ENCODE measurements at regions not wholly inside any gene's neighbourhood (a gene's known extent, or its start where the extent isn't known, plus 50 kb on each side); places are given as distances from the start of the nearest gene placed in this dataset.

DNA sequence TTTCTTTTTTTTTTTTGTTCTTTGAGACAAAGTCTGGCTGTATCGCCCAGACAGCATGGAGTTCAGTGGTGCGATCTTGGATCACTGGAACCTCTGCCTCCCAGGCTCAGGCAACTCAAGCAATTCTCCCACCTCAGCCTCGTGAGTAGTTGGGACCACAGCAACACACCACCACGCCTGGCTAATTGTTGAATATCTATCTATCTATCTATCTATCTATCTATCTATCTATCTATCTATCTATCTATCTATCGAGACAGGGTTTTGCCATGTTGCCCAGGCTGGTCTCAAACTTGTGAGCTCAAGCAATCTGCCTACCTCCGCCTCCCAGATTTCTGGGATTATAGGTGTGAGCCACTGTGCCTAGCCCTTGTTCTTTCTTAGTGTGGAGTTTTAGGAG is 143.3 kb upstream of the DPH6 start:
- no peaks in the 10 kb centered on the region for H3K27me3 ChIP-seq
- peaks cover 7% of the 10 kb centered on the region for H3K4me1 ChIP-seq
- DNase-seq = no peak
- H3K36me3 ChIP-seq = no peaks in the 10 kb centered on the region
- TF ChIP-seq, protein P1, sequence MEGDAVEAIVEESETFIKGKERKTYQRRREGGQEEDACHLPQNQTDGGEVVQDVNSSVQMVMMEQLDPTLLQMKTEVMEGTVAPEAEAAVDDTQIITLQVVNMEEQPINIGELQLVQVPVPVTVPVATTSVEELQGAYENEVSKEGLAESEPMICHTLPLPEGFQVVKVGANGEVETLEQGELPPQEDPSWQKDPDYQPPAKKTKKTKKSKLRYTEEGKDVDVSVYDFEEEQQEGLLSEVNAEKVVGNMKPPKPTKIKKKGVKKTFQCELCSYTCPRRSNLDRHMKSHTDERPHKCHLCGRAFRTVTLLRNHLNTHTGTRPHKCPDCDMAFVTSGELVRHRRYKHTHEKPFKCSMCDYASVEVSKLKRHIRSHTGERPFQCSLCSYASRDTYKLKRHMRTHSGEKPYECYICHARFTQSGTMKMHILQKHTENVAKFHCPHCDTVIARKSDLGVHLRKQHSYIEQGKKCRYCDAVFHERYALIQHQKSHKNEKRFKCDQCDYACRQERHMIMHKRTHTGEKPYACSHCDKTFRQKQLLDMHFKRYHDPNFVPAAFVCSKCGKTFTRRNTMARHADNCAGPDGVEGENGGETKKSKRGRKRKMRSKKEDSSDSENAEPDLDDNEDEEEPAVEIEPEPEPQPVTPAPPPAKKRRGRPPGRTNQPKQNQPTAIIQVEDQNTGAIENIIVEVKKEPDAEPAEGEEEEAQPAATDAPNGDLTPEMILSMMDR (IDR thresholded peaks at IDR 0.05; ENCODE audit: low read depth, low read length) = no peak
- no peak overlapping the region for H3K4me3 ChIP-seq (ENCODE audit: low read depth, low read length)
- no peaks in the 10 kb centered on the region for H3K9me3 ChIP-seq

DNA sequence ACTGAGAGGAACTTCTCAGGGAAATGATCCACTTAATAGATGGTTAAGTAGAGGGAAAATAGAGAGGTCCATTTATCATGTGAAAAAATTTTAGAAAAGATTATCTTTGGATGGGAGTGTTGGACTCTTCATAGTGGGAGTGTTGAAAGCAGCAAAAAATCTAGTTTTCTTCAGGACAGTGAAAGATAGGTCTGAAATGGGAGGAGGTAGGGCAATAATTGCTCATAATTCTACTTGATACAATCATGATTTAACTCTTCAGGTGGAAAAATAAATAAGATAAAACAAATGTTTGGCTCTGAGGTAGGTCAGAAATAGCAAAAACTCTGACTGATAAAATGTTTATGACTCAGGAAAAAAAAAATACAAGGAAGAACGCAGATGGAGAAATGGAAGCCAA is 144.1 kb upstream of the DPH6 start:
- H3K4me3 ChIP-seq (ENCODE audit: low read depth, low read length) = no peak overlapping the region
- TF ChIP-seq, protein P1 (IDR thresholded peaks at IDR 0.05; ENCODE audit: low read depth, low read length) = no peak
- no peaks in the 10 kb centered on the region for H3K27me3 ChIP-seq
- peaks cover 12% of the 10 kb centered on the region for H3K4me1 ChIP-seq
- H3K36me3 ChIP-seq = no peaks in the 10 kb centered on the region
- no peak for DNase-seq
- H3K9me3 ChIP-seq = no peaks in the 10 kb centered on the region

- Histone ChIP-seq H3K27me3 (no peaks in the 10 kb centered on the region), H3K4me3 (ENCODE audit: low read depth, low read length) (no peak overlapping the region), H3K4me1 (peaks cover 12% of the 10 kb centered on the region), H3K36me3 (no peaks in the 10 kb centered on the region), H3K9me3 (no peaks in the 10 kb centered on the region)
- TF ChIP-seq, protein P1 (IDR thresholded peaks at IDR 0.05; ENCODE audit: low read depth, low read length) = no peak
- no peak for DNase-seq
These were observed 144.7 kb upstream of the DPH6 start for GRCh38 chr15:35690698-35691116.

GRCh38 chr15:35691173-35691761 is 145.3 kb upstream of the DPH6 start:
- Histone ChIP-seq H3K4me1 (peaks cover 12% of the 10 kb centered on the region), H3K9me3 (no peaks in the 10 kb centered on the region), H3K27me3 (no peaks in the 10 kb centered on the region), H3K36me3 (no peaks in the 10 kb centered on the region), H3K4me3 (ENCODE audit: low read depth, low read length) (no peak overlapping the region)
- DNase-seq = no peak
- TF ChIP-seq, protein P1 (IDR thresholded peaks at IDR 0.05; ENCODE audit: low read depth, low read length) = no peak

DNA sequence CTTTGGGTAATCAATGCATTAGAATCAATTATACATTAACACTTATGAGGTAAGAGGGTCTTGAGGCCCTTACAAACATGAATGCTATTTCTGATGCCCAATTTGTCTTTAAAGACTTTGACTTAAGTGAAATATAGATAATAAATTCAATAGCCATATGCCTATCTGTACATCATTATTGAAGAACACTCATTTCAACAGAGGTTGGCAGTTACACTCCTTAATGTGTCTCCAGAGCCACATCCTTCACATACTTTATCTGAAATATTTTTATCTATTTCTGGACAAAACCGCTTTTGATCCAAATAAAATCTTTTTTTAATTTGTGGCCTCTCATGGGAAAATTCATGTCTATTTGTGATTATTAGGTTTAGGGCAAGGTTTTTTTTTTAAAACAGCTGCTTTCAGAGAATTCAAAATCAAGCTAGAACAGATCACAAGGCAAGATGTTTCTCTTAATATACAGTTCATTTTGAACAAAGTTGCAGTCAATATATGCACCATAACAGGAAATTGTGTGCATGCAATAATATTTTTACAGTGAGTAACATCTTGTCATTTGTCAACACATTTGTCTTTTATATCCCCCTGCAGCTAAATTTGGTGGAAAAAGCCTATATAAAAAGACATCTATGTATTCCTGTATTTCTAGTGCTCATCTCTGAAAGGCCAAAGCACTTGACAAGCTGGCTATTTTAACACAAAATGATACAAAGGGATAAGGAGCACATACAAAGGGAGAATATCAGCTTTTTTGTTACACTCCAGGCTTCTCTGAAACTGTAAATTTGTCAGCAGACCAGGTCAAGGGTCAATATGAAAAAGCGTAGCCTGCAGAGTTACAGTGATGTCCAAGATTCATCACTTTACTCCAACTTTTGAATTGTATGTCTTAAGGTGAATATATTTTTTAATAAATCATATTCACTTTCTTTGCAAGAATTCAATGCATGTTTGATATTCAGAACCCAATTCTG is 146.2 kb upstream of the DPH6 start:
- H3K9me3 ChIP-seq = no peaks in the 10 kb centered on the region
- DNase-seq = no peak
- H3K27me3 ChIP-seq = no peaks in the 10 kb centered on the region
- H3K36me3 ChIP-seq = no peaks in the 10 kb centered on the region
- TF ChIP-seq, protein P1 (IDR thresholded peaks at IDR 0.05; ENCODE audit: low read depth, low read length) = no peak
- no peak overlapping the region for H3K4me3 ChIP-seq (ENCODE audit: low read depth, low read length)
- peaks cover 12% of the 10 kb centered on the region for H3K4me1 ChIP-seq

DNA sequence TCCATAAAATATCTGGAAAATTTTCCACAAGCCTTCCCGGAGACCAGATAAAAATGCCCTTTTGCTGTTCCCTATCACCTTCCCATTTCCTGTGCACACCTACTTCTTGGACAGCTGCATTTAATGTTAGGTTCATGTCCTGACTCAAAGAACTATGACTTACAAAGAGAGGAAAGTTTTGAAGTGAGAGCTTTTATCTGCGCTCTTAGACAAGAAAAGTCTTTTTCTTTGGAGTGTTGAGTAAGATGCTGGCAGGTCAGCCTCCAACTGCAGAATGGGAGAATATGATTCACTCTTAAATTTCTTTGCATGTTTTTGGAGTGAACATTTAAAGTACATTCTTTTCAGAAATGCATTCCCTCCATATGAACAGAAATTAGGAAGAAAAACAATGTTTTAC is 147.3 kb upstream of the DPH6 start:
- TF ChIP-seq, protein P1 (IDR thresholded peaks at IDR 0.05; ENCODE audit: low read depth, low read length) = no peak
- Histone ChIP-seq H3K9me3 (no peaks in the 10 kb centered on the region), H3K4me3 (ENCODE audit: low read depth, low read length) (no peak overlapping the region), H3K36me3 (no peaks in the 10 kb centered on the region), H3K27me3 (no peaks in the 10 kb centered on the region), H3K4me1 (peaks cover 15% of the 10 kb centered on the region)
- DNase-seq = no peak

All from BE2C (cell line).